T-helper 1 cell (primary cell): ENCODE measurements at regions not wholly inside any gene's neighbourhood (a gene's known extent, or its start where the extent isn't known, plus 50 kb on each side); places are given as distances from the start of the nearest gene placed in this dataset.
"Not testable (repeated sequence)": the region's sequence is repeated elsewhere in the genome, so short reads cannot be mapped to it uniquely, and the experiment has no call there.

ENCODE experiments used
- DNase-seq, 5 donors: peaks; one replicate each; pipeline ENCODE4 v3.0.0-alpha.2; 2012 to 2020

GRCh38 chr2:16250056-16250425, 309.7 kb downstream of the MYCN start:
- no peak for DNase-seq

DNA sequence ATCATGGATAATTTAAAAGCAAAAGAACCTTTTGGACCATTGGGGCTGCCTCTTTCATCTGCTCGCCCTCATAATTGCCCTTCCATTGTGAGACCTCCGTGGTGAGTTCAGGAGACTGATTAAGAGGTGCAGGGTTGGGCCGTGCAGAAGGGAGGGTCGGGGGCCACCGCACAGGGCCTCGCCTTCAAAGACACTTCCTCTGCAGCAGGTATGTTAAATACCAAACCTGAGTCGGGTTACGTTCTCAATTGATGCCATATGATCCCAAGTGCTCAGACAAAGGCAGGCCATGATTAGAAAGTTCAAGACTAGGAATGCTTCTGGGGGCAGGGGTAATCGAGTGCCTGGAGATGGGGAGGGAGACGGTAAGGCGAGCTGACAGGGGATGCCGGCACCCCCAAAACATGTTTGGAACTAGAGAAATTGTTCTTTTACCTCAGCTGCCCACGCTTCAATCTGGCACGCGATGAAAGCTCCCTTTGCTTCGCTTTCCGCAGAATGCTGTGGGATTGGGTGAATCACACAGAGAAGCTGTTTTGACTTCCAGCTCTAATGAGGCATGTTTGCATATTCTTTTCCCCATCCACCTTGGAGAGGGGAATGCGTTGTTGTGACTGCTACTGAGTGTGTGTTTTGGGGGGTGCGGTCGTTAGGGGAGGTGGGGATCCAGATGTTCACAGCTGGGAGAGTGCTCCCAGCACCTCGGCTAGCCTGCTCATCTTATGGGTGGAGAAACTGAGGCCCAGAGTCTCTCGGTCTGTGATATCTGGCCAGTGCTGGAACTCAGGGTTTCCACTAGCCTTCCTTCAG, 309.1 kb downstream of the MYCN start:
- DNase-seq: no peak

DNA sequence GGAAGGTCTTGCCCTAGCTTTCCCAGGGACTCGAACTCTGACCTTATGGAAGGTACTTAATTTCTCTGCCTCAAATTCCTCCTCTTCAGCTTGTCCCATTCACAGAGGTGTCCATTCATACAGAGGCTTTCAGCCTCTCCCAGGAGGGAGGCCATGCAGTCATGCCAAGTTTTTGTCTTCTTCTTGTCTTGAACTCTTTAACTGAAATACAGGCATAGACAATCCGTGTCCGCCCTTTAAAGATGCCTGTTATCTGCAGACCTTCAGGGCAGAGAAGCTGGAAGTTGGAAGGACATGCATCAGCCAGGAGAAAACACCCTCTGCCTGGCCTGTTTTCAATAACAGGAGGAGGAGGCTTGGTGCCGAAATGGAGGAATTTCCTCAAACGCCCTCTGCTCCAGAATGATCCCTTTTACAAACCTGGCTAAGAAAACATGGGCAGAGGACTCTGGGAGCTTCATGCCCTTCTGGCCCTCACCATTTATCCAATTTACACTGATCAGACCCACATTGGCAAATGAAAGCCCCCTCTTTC, 308.3 kb downstream of the MYCN start:
- no peak for DNase-seq

DNA sequence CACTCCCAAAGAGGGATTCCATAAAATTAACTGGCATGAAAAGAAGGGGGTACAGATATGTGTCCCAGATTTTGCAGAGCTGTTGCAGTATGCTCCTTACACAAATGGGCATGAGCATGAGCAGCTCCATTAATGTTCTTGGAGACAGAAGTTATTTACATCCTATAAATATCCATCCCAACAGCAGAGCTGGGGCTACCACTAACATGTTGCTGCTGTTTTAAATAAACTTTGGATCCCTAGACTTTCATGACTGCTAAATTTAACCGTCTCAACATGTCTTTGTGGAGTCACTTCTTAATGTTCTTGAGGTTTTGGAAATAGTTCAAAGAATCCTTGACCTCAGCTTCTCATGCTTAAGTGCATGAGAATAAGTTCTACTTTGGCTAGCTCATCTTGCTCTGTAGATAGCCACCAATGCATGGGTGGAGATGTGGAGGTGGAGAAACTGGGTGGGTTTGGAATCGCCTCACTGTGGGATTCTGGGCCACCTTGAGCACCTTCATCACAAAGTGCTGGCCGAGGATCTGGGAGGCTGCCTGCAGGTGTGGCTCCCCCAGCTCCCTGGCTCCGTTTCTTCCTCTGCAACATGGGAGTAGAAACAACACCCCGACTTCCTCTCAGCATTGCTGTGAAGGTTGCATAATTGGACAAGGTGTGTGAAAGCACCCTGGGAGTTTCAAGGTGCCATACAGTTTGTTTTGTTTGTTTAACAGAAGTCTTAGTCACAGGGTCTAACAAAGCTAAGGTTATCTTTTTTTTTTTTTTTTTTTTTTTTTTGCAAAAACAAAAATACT, 307.2 kb downstream of the MYCN start:
- DNase-seq: no peak

- DNase-seq: no peak
These were observed 306.6 kb downstream of the MYCN start for GRCh38 chr2:16246911-16247310.

GRCh38 chr2:16246281-16246850, 306.0 kb downstream of the MYCN start:
- DNase-seq: no peak

DNA sequence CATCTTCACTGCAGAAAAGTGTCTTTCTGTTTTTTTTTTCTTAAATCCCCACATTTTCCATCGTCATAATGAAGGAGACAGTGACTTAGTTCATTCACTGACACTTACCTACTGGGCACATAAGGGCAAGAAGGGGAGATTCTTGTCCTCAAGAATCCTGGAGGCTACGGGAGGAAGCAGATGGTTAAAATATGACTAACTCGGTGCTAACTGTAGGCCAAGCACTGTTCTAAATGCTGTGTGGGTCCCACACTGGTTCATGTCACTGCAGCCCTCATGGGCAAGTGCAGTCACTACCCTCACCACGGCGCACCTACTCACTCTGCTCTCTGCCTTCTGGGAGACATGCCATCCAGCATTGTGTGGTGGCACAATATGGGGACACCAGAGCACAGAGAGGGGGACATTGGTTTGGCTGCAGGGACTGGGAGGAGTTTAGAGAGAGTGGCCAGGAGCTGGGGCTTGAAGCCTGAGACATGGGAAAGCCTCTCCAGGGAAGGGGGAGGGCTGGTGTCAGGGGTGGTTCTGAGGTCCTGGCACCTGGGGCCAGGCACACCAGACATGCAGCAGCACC, 305.2 kb downstream of the MYCN start:
- no peak for DNase-seq

GRCh38 chr2:16244966-16245320, 304.6 kb downstream of the MYCN start:
- DNase-seq: no peak

DNA sequence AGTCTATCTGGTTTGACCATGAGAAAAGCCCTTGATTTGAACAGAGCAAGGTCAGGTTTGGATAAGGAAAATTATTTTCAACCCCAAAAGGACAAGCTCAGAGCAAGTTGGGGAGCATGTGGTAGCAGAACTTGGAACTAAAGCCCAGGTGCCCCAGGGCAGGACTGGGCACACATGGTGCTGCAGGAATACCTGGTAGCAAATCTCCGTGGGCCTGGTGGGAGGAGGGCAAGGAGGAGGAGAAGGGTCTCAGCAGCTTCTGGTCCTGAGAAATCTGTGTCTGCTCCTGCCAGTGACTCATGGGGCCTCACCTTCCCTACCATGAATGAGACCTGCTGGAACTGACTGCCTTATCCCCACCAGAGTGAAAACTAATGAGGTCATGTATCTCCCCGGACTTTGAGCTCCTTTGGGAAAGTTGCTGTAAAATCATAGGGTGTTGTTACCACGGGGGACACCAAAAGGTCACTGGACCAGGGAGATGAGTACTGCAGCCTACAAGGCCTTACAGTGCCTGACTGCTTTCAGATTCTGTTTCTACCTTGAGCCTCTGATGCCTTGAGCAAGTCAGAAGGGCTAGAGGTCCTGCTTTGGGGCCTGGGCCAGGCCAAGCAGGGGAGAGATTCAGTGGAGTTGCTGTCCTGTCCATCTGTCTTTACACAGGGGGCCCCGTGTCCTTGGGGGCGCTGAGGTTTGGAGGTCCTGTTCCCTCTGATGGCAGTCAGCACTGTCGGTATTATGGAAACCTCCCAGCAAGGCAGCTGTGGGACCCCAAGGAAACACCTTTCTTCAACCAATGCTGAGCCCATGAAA, 304.0 kb downstream of the MYCN start:
- no peak for DNase-seq

GRCh38 chr2:16243411-16243996, 303.2 kb downstream of the MYCN start:
- DNase-seq: no peak

- DNase-seq: no peak
These were observed 302.6 kb downstream of the MYCN start for GRCh38 chr2:16242906-16243305.

DNA sequence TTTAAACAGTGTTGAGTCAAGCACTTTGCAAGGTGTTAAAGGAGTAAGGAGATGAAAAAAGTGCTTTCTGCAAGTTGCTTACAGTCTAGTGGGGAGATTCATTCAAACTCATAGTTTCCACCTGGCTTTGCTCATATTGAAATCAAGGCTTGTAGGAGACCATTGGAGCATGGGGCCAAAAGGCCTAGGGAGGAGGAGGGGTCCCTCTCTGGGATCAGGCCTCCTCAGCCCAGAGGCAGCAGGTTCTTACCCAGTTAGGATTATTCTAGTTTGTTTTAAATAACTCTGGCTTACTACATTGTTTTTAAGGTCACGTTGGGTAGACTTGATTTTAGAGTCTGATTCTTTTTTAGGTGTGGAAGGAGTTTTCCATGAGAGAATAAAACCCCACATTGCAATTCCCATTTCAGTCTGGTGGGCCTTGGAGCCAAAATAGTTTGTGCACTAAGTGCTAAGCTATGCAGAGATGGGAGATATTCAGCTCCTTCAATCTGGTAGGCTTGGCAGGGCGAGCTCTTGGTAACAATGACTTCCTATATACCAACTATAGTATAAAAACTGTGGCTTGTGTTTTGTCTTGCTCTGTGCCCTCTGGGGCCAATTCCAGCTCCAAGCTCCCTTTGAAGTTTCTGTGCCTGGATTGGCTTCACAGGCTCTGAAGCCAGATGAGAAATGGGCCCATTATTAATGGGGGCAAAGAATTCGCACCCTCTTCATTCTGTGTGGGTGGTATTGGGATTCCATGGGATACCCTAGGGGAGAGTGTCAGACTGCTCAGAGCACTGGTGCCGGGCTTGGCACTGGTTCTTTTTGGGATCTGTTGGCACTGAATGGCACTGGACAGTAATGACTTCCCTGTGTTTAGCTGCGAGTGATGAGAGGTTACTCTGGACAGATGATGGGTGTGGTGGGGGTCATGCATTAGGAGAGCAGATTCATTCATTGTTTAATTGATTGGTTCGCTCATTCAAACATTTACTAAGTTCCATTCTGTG, 301.1 kb downstream of the MYCN start:
- DNase-seq: no peak

GRCh38 chr2:16240402-16240801, 300.1 kb downstream of the MYCN start:
- DNase-seq: no peak

GRCh38 chr2:16239296-16239850, 299.0 kb downstream of the MYCN start:
- no peak for DNase-seq

DNA sequence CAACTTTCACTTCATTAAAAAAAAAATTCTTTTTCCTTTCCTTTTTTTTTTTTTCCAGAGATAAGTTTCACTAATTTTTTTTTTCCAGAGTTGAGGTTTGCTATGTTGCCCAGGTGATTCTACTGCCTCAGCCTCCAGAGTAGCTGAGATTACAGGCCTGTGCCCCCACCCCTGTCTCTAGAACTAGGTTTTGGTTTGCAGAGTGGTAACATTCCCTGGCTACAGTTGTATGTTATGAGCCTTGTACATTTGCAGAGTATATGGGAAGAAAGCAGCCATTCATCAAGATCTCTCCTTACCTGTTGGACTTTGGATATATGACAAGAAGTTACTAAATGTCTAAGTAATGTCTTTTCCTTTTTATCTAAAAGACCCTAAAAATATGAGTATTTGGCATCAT, 298.4 kb downstream of the MYCN start:
- DNase-seq: no peak

GRCh38 chr2:16238001-16238761, 297.8 kb downstream of the MYCN start:
- no peak for DNase-seq

GRCh38 chr2:16235747-16236146, 295.4 kb downstream of the MYCN start:
- DNase-seq: no peak

- not testable (repeated sequence) for DNase-seq
These were observed 294.9 kb downstream of the MYCN start for GRCh38 chr2:16235291-16235690.

DNA sequence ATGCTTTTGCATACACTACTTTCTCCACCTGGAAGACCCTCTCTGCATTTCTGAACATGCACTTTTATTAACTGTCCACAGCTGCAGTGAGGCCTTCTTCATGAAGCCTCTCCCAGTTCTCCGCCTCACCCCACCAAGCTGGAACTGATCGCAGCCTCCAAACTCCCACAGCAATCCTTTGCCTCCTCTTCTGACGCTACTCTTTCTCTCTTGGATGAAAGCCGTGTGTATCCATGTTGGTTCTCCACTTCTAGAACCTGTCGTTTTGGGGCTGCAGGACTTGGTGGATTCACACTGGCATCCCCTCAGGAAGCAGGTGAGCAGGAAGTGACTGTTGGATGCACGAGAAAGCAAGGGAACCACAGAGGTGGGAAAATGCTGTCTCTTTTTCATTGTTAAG, 288.6 kb downstream of the MYCN start:
- no peak for DNase-seq

DNA sequence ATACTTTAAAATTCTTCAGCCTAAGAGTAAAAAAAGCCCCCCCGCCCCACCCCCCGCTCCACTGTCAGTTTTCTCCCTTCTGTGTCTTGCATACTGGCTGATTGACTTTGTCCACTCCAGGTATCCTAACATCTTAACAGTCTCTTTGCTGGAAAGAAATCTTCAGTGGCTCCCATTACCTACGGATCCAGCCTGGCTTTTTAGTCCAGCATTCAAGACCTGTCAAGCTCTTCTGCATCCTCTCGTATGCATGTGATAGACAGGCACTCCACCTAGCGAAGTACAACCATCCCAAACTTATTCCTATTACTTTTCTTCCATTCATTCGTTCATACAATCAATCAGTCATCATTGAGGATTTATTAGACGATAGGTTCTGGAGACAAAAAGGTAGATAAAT, 288.1 kb downstream of the MYCN start:
- DNase-seq: no peak
